Progenitor cell of endocrine pancreas (in vitro differentiated cells): ENCODE measurements at regions not wholly inside any gene's neighbourhood (a gene's known extent, or its start where the extent isn't known, plus 50 kb on each side); places are given as distances from the start of the nearest gene placed in this dataset.

Experiments
- DNase-seq: peaks from one replicate; pipeline ENCODE4 v3.0.0; 2021; ENCODE audit warnings: low spot score; ENCODE audit not compliant: unreplicated experiment
- H3K27ac Mint-ChIP-seq: 2 replicates; pipeline ENCODE4 v1.8.0; 2021; ENCODE audit warnings: mild to moderate bottlenecking, moderate library complexity, mixed read lengths
- H3K27me3 Mint-ChIP-seq: 2 replicates; pipeline ENCODE4 v1.8.0; 2021; ENCODE audit warnings: mixed read lengths
- H3K36me3 Mint-ChIP-seq: 2 replicates; pipeline ENCODE4 v1.8.0; 2022; ENCODE audit warnings: mixed read lengths; ENCODE audit not compliant: insufficient read depth
- H3K4me1 Mint-ChIP-seq: 2 replicates; pipeline ENCODE4 v1.8.0; 2021; ENCODE audit warnings: low read depth, mixed read lengths
- H3K4me3 Mint-ChIP-seq: 2 replicates; pipeline ENCODE4 v1.8.0; 2021; ENCODE audit warnings: low read depth, mild to moderate bottlenecking, moderate library complexity, mixed read lengths
- H3K9me3 Mint-ChIP-seq: 2 replicates; pipeline ENCODE4 v1.8.0; 2021; ENCODE audit warnings: low read depth, mixed read lengths
- TF ChIP-seq, protein P1 (sequence below): fragments of 200-600 bp; sonication (generic); IDR thresholded peaks from one replicate; pipeline ENCODE4 v1.5.0; 2021; ENCODE audit warnings: antibody characterized with exemption, mild to moderate bottlenecking; ENCODE audit not compliant: unreplicated experiment

DNA sequence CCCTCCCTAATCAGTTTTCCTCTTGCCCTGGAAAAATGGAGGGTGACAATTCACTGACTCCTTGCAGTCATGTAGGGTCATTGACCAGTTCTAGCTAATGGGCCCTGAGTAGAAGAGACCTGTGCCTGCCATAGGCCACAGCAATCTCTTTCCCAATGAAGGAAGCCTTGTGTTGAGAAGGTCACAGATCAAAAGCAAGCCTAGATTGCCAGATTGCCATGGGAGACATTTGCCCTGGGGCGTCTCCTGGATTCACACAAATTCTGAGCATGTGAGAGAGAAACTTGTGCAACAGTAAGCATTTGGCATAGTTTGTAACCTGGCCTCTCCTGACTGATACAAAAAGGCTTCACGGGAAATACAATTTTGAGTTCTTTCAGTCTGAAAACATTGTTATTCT, 148.0 kb downstream of the NUDT12 start:
- no peaks in the 10 kb centered on the region for H3K36me3 Mint-ChIP-seq
- H3K27ac Mint-ChIP-seq, result no peak overlapping the region
- no peaks in the 10 kb centered on the region for H3K4me1 Mint-ChIP-seq
- no peak for DNase-seq
- peaks cover 6% of the 10 kb centered on the region for H3K9me3 Mint-ChIP-seq
- TF ChIP-seq, protein P1, sequence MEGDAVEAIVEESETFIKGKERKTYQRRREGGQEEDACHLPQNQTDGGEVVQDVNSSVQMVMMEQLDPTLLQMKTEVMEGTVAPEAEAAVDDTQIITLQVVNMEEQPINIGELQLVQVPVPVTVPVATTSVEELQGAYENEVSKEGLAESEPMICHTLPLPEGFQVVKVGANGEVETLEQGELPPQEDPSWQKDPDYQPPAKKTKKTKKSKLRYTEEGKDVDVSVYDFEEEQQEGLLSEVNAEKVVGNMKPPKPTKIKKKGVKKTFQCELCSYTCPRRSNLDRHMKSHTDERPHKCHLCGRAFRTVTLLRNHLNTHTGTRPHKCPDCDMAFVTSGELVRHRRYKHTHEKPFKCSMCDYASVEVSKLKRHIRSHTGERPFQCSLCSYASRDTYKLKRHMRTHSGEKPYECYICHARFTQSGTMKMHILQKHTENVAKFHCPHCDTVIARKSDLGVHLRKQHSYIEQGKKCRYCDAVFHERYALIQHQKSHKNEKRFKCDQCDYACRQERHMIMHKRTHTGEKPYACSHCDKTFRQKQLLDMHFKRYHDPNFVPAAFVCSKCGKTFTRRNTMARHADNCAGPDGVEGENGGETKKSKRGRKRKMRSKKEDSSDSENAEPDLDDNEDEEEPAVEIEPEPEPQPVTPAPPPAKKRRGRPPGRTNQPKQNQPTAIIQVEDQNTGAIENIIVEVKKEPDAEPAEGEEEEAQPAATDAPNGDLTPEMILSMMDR, result no peak
- no peaks in the 10 kb centered on the region for H3K27me3 Mint-ChIP-seq
- no peak overlapping the region for H3K4me3 Mint-ChIP-seq

DNA sequence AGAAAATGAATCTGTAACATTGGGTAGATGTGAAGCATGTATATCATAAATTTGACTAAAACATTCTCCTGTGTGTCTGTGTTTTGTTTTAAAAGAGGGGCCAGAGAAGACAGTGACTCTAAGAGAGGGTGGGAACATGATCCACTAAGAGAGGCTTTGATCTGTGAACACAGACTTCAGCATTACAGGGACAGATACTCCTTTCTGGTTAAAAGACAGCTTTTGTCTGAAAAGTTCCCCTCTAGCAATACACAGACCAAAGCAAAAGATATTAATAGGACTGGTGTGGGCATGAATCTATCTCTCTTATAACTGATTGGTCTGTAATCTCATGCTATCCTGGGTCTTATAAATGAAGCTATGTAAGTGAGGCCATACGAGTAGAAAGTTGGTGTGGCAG, 150.9 kb downstream of the NUDT12 start:
- H3K4me1 Mint-ChIP-seq, result no peaks in the 10 kb centered on the region

GRCh38 chr5:103410172-103410571, 151.6 kb downstream of the MACIR start:
- Mint-ChIP-seq H3K4me1 (no peaks in the 10 kb centered on the region), H3K9me3 (no peaks in the 10 kb centered on the region), H3K27ac (no peak overlapping the region), H3K36me3 (no peaks in the 10 kb centered on the region), H3K4me3 (no peak overlapping the region), H3K27me3 (no peaks in the 10 kb centered on the region)
- DNase-seq, result no peak
- TF ChIP-seq, protein P1, result no peak

More for the DNA sequence above, 150.9 kb downstream of the NUDT12 start:
- no peak overlapping the region for H3K27ac Mint-ChIP-seq
- DNase-seq, result no peak
- no peak overlapping the region for H3K4me3 Mint-ChIP-seq
- TF ChIP-seq, protein P1, result no peak
- no peaks in the 10 kb centered on the region for H3K36me3 Mint-ChIP-seq
- H3K9me3 Mint-ChIP-seq, result peaks cover 6% of the 10 kb centered on the region
- no peaks in the 10 kb centered on the region for H3K27me3 Mint-ChIP-seq

DNA sequence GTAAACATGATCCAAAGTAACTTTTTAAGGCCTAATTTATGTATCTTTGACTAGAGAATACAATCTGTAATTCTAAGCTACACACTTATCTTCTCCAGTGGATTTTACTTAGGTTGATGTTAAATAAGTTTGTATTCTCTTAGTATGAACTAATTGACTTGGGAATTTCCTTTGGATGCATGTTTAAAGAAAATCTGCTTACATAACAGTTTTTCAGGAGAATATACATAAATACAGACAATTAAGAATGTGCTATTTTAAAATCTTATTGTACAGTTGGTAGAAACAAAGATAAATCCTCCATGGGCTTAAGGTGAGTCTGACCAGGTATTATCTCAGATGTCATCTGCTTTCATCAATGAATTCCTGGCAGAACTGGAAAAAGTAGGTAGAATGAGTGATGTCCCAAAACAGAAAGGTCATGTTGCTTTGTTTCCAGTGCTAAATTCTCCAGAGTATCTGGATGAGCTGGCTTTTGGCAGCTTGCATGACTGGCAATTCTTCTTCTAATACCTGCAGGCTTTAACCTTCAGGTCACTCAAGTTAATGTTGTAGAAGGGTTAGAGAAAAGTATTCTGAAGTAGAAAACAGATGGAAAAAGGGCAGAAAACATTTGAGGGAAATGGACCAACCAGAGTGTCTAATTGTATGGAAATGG, 150.6 kb downstream of the MACIR start:
- no peak overlapping the region for H3K27ac Mint-ChIP-seq
- no peaks in the 10 kb centered on the region for H3K9me3 Mint-ChIP-seq
- no peaks in the 10 kb centered on the region for H3K4me1 Mint-ChIP-seq
- no peaks in the 10 kb centered on the region for H3K27me3 Mint-ChIP-seq
- H3K4me3 Mint-ChIP-seq, result no peak overlapping the region
- no peaks in the 10 kb centered on the region for H3K36me3 Mint-ChIP-seq
- DNase-seq, result no peak
- TF ChIP-seq, protein P1, result no peak

DNA sequence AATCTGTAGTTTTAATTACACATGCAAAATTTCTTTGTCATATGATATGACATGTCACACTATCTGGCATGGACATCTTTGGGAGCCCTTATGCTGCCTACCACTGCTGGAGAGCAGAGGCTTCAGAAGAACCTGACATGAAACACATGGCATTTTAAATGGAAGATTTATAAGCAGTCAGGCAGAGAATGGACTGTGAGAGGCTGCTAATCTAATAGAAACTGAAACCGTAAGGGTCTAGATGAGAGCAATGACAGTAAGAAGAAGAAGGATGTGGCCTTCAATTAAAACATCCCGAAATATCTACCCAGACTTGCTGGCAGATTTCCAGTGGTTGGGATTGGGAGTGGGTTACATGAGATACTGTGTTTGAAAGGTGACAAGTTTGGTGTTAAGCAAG, 149.8 kb downstream of the MACIR start:
- no peak overlapping the region for H3K27ac Mint-ChIP-seq
- no peaks in the 10 kb centered on the region for H3K36me3 Mint-ChIP-seq
- TF ChIP-seq, protein P1, result no peak
- DNase-seq, result no peak
- H3K27me3 Mint-ChIP-seq, result no peaks in the 10 kb centered on the region
- no peak overlapping the region for H3K4me3 Mint-ChIP-seq
- no peaks in the 10 kb centered on the region for H3K4me1 Mint-ChIP-seq
- no peaks in the 10 kb centered on the region for H3K9me3 Mint-ChIP-seq
